Activated naive CD4-positive, alpha-beta T cell (primary cell): ENCODE measurements at regions not wholly inside any gene's neighbourhood (a gene's known extent, or its start where the extent isn't known, plus 50 kb on each side); places are given as distances from the start of the nearest gene placed in this dataset.
"Not testable (repeated sequence)": the region's sequence is repeated elsewhere in the genome, so short reads cannot be mapped to it uniquely, and the experiment has no call there.

Experiments used
- DNase-seq, 4 experiments: peaks; one replicate each; lab custom pipeline; 2025; lab: John Stamatoyannopoulos, UW

DNA sequence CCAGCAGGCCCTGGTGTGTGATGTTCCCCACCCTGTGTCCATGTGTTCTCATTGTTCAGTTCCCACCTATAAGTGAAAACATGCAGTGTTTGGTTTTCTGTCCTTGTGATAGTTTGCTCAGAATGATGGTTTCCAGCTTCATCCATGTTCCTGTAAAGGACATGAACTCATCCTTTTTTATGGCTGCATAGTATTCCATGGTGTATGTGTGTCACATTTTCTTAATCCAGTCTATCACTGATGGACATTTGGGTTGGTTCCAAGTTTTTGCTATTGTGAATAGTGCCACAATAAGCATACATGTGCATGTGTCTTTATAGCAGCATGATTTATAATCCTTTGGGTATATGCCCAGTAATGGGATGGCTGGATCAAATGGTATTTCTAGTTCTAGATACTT, 130.4 kb upstream of the FHL2 start:
- not testable (repeated sequence) for DNase-seq

- DNase-seq, result no peak
These were observed 127.4 kb upstream of the FHL2 start for GRCh38 chr2:105526000-105526925.

GRCh38 chr2:105525201-105525600, 126.3 kb upstream of the FHL2 start:
- DNase-seq, result no peak

DNA sequence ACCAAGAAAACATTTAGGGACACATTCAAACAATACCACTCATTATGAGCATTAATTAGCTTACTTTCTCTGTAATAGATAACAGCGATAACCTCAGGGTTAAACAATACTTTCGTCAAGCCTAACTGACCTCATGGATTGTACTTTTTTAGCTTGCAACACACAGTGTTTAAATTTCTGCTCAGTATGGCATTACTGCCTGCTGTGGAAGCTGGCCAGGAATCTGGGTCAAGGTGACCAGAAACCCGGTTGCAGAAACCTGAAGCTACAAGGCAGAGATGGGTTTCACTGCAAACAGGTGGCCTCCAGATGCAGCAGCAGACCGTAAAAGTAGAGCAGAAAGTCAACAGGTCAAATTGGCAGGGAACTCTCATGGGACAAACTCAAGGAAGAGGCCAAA, 123.8 kb upstream of the FHL2 start:
- DNase-seq, result no peak

- DNase-seq, result no peak
These were observed 122.8 kb upstream of the FHL2 start for GRCh38 chr2:105521616-105522015.

GRCh38 chr2:105521176-105521575, 122.3 kb upstream of the FHL2 start:
- DNase-seq, result no peak

GRCh38 chr2:105519516-105519915, 120.7 kb upstream of the FHL2 start:
- no peak for DNase-seq

GRCh38 chr2:105518897-105519296, 120.0 kb upstream of the FHL2 start:
- no peak for DNase-seq

GRCh38 chr2:105517814-105518705, 119.2 kb upstream of the FHL2 start:
- DNase-seq, result no peak

GRCh38 chr2:105515581-105516415, 116.9 kb upstream of the FHL2 start:
- no peak for DNase-seq

GRCh38 chr2:105514576-105514975, 115.7 kb upstream of the FHL2 start:
- DNase-seq, result no peak

DNA sequence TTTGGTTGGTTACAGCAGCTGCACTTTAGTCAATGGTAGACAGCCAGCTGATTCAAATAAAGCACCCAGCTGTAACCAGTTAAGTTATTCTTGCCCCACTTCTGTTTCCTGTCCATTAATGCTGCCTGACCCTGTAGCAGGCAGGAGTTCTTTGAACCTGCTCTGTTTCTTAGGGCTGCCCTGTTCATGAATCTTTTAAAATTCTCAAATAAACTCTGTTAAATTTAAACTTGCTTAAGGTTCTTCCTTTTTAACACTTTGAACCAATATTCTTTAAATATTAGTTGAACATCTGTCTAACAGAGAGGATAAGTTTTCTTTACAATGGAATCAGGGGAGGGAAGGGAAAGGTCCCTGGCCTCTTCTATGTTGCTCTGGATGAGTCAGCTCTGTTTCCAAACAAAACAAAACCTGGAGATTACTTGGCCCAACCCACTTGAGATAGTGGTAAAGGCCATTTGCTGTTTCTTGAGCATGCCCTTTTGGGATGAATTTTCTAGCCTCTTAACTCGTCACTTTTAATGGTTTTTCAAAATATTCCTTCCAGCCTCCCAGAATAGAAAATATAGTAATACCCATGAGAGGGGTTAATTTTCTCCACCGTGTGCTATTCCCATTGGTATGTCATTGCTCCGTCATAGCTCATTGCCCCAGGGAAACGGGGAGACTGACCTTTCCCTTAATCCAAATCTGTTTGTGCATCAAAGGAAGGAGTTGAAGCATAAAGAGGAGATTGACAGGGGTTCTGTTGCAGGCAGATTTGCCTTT, 112.1 kb upstream of the FHL2 start:
- DNase-seq, result no peak

DNA sequence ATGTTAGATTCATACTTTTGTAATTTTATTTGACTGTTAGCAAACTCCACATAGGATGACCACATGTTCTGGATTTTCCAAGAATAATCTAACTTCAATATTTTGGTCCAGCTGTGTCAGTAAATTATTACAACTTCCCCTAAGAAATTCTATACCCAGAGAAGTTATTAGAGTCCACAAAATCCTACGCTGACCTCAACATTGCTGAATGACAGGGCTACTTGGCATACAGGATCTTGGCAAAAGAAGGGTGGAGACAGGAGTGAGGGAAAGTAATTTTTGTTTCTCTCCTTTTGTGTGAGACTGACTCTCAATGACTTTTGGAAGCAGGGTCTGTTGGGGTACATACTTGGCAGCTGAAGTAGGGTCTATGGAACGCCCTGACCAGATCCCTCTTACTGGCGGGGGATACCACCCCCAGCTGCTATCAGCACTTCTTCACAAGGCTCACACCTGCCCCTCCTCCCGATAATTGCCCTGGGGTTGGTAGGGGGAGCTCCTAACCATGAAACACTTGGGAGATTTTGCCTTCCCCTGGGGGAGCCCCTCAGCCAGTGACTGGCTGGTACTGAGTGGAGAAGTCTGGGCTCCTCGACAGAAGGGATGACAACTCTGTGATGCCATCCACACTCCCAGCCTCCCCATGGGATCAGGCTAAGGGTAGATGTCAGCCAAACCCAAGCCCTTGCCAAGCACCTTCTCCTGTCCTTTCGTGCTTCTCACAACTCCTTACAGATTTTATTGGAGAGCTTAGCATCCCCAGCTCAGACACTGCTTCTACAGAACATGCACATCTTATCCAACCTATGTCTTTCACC, 110.6 kb upstream of the FHL2 start:
- DNase-seq, result no peak

DNA sequence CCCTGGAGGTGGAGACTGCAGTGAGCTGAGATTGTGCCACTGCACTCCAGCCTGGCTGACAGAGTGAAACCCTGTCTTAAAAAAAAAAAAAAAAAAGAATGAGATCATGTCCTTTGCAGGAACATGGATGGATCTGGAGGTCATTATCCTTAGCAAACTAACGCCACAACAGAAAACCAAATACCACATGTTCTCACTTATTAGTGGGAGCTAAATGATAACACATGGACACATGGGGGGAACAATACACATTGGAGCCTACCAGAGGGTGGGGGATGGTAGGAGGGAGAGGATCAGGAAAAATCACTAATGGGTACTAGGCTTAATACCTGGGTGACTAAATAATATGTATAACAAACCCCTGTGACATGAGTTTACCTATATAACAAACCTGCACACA, 108.0 kb upstream of the FHL2 start:
- DNase-seq, result not testable (repeated sequence)

GRCh38 chr2:105504459-105504858, 105.6 kb upstream of the FHL2 start:
- DNase-seq, result no peak

GRCh38 chr2:105502625-105503334, 103.9 kb upstream of the FHL2 start:
- DNase-seq, result no peak

GRCh38 chr2:105498281-105498846, 99.5 kb upstream of the FHL2 start:
- no peak for DNase-seq

DNA sequence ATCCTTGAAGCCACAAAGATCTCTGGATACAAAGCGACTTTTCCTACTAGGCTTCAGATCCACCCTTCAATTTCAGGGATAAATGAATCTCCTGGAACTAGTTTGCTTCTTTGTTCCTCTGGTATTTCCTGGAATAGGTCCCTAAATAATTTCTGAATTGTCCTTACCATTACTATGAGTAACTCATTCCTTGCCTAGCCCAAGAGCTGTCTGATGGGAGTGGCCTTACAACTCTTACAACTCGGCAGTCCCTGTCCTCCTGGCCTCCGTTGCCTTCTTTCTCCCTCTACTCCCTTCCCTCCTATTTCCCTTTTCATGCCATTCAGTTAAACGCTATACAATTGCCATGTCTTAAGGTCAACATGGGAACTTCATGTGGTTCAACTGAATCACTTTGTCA, 98.2 kb upstream of the FHL2 start:
- no peak for DNase-seq

DNA sequence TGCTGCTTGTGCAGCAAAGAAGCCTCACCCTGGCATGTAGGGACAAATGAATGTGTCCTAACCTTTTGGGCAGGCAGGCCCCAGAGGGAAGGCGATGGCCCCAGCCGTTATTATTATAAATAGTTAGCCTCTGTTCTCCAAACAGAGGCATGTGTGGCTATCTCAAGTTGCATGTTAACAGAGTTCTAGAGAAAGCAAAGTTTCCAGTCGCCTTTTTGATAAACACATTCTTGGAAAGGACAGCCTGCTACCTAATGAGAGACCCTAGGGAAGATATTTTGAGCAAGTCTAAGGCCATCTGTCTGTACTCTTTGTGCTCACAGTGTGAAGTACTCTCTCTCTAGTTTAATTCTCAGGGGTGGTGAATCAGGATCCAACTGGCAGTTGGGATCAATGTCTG, 97.4 kb upstream of the FHL2 start:
- DNase-seq, result no peak
